Mesodermal cell (in vitro differentiated cells): ENCODE measurements at regions not wholly inside any gene's neighbourhood (a gene's known extent, or its start where the extent isn't known, plus 50 kb on each side); places are given as distances from the start of the nearest gene placed in this dataset.

Source experiments
- H3K27ac ChIP-seq: 2 replicates; pipeline ENCODE4 v1.7.0; 2013; ENCODE audit warnings: mild to moderate bottlenecking, low read depth, low read length, moderate library complexity; ENCODE audit not compliant: severe bottlenecking
- H3K36me3 ChIP-seq: 2 replicates; pipeline ENCODE4 v1.7.1; 2013; ENCODE audit warnings: mild to moderate bottlenecking, low read length, moderate library complexity; ENCODE audit not compliant: control insufficient read depth, insufficient read depth
- H3K4me1 ChIP-seq: one replicate; pipeline ENCODE4 v1.7.1; 2013; ENCODE audit warnings: mild to moderate bottlenecking, low read length; ENCODE audit not compliant: insufficient read depth, control insufficient read depth, poor library complexity, severe bottlenecking
- H3K4me3 ChIP-seq: 2 replicates; pipeline ENCODE4 v1.7.0; 2013; ENCODE audit warnings: low read length, control low read depth, mild to moderate bottlenecking; ENCODE audit not compliant: insufficient read depth, poor library complexity, severe bottlenecking; ENCODE audit errors: extremely low read depth
- H3K9me3 ChIP-seq: 2 replicates; pipeline ENCODE4 v1.7.1; 2013; ENCODE audit warnings: mild to moderate bottlenecking, low read length, moderate library complexity; ENCODE audit not compliant: control insufficient read depth
- WGBS, 2 experiments: methylation state at CpG; one replicate each; pipeline ENCODE4 v1.1.5; 2013; ENCODE audit warnings: missing lambda C conversion rate in 2 of 2; ENCODE audit not compliant: insufficient coverage in 2 of 2; 5-methylcytosine and 5-hydroxymethylcytosine counted together

DNA sequence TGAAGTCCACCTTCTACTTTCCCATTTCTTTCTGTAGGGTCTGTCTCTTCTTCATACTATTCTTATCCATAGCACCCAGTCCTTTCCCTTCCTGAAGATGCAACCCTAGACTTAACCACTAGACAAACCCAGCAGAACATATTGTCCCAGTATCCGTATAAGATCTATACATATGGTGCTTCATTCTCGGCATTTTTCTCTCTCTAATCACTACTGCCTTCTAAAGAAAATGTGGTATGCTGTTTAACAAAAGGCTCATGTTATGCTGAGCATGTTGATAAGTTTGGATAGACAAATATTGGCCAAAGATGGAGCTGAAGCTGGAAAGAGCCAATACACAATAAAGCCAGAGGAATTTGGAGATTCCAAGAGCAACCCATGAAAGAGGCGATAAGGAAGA is 212.6 kb downstream of the MAFB start:
- H3K4me1 ChIP-seq, result no peaks in the 10 kb centered on the region
- WGBS, 2 experiments, result 85 to 100% methylated on average over 1 to 2 of the region's 3 CpGs
- H3K4me3 ChIP-seq, result no peak overlapping the region
- no peaks in the 10 kb centered on the region for H3K9me3 ChIP-seq
- no peaks in the 10 kb centered on the region for H3K36me3 ChIP-seq
- no peak overlapping the region for H3K27ac ChIP-seq

DNA sequence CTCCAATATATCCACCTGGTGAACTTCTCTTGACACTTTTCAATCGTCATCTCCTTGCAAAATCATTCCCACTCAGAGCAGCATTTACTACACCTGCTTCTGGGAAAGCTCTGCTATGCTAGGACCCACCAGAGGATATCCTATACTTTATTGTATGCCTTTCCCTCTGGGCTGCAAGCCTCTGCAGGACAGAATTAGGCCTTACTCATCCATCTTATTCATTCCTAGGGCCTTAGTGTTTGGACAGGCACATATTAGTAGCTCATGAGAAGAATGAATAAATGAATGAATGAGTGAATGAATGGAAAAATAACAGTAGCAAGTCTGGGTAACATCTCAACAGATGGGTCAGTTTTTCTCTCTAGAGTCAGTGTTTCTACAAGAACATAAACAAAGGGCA is 216.1 kb downstream of the MAFB start:
- no peaks in the 10 kb centered on the region for H3K4me1 ChIP-seq
- 79% methylated on average over 1 of the region's 1 CpG; no CpG with 5 or more reads in 1 of the 2 experiments for WGBS, 2 experiments
- no peak overlapping the region for H3K4me3 ChIP-seq
- H3K36me3 ChIP-seq, result no peaks in the 10 kb centered on the region
- H3K27ac ChIP-seq, result no peak overlapping the region
- no peaks in the 10 kb centered on the region for H3K9me3 ChIP-seq

DNA sequence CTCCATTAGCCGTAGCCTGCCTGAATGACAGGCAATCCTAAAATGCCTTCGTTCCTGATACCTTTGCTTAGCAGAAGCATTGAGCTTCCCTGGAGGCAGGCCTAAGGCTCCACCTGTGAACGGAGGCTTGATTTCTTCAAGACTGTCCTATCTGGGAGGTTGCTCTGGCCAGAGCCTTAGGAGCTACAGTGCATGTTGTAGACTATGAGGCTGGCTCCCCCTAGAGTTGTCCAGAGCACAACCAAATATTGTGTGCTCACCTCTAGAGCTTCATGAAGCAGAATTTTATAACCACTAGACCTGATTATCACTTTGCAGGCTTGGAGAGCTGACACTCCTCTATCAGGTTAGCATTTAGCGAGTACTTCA is 217.8 kb downstream of the MAFB start:
- no peaks in the 10 kb centered on the region for H3K36me3 ChIP-seq
- H3K9me3 ChIP-seq, result no peaks in the 10 kb centered on the region
- no peak overlapping the region for H3K27ac ChIP-seq
- WGBS, 2 experiments, result 65 to 68% methylated on average over 3 to 4 of the region's 4 CpGs
- H3K4me1 ChIP-seq, result no peaks in the 10 kb centered on the region
- H3K4me3 ChIP-seq, result no peak overlapping the region

DNA sequence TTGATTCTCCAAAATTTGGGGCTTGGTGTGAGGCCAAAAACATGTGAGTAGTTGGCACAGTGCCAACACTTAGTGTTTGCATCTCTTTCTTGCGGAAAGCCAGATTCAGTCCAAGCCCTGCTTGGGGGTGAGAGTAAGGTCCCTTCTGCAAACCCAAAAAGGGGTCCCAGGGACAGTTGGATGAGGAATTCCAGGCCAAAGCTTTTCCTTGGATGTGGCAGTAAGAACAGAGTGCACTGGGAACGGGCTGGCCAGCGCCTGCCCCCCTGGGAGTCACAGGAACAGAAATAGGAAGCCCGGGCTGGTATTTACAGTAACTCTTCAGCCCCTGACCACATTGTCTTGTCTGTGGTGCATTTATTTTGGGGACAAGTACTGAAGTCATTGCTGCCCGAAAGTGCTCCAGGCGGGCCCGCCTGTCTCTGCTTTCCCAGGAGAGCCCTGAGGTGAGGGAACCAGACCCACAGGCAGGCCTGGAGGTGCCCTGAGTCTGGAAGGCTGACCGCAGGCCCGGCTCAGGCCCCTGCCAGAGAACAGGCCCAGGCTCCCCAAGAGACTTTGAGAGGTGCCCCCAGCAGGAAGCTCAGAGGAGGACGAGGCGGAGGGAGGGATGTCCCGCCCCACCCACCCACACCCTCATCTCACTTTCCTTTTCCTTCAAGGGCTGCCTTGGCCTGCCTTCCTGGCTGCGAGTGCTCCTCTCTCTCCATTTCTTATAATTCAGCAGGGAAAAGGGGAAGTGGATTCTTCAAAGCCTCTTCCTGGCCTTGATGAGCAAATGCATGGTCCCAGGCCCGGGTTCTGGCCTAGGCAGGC is 218.4 kb downstream of the MAFB start:
- 93 to 96% methylated on average over 8 to 9 of the region's 14 CpGs for WGBS, 2 experiments
- Histone ChIP-seq H3K4me1 (no peaks in the 10 kb centered on the region), H3K9me3 (no peaks in the 10 kb centered on the region), H3K4me3 (no peak overlapping the region), H3K27ac (no peak overlapping the region), H3K36me3 (no peaks in the 10 kb centered on the region)

- H3K9me3 ChIP-seq, result no peaks in the 10 kb centered on the region
- 100% methylated on average over 1 of the region's 3 CpGs for WGBS, 2 experiments
Observed at GRCh38 chr20:40468759-40469158, 220.3 kb downstream of the MAFB start.

GRCh38 chr20:40467703-40468411 is 221.2 kb downstream of the MAFB start:
- H3K27ac ChIP-seq, result no peak overlapping the region
- no peaks in the 10 kb centered on the region for H3K9me3 ChIP-seq
- H3K36me3 ChIP-seq, result no peaks in the 10 kb centered on the region
- no peaks in the 10 kb centered on the region for H3K4me1 ChIP-seq
- WGBS, 2 experiments, result 86 to 96% methylated on average over 3 to 5 of the region's 8 CpGs
- no peak overlapping the region for H3K4me3 ChIP-seq

More at GRCh38 chr20:40468759-40469158, 220.3 kb downstream of the MAFB start:
- no peak overlapping the region for H3K4me3 ChIP-seq
- H3K4me1 ChIP-seq, result no peaks in the 10 kb centered on the region
- H3K36me3 ChIP-seq, result no peaks in the 10 kb centered on the region
- H3K27ac ChIP-seq, result no peak overlapping the region

DNA sequence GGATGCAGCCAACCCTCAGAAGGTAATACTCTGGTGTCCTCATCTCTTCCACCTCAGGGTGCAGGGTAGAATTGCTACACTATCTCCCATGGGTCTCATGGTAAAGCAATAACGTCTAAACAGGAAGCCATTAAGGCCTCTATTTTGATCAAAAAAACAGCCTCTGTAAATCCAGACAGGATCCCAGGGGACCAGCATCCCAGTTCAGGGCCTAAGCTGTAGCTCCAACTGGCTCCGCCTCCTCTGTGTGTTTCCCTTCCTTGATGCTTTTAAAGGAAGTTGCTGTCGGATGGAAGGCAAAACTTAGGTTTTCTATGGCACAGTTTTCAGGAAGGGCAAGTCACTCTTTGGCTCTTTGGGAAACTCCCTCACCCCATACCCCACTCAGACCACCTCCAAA is 222.0 kb downstream of the MAFB start:
- Histone ChIP-seq H3K27ac (no peak overlapping the region), H3K36me3 (no peaks in the 10 kb centered on the region), H3K4me1 (no peaks in the 10 kb centered on the region), H3K9me3 (no peaks in the 10 kb centered on the region), H3K4me3 (no peak overlapping the region)
- WGBS, 2 experiments, result 90 to 92% methylated on average over 3 of the region's 3 CpGs

- 95 to 100% methylated on average over 2 of the region's 2 CpGs for WGBS, 2 experiments
- Histone ChIP-seq H3K9me3 (no peaks in the 10 kb centered on the region), H3K27ac (no peak overlapping the region), H3K4me3 (no peak overlapping the region), H3K36me3 (no peaks in the 10 kb centered on the region), H3K4me1 (no peaks in the 10 kb centered on the region)
Observed at GRCh38 chr20:40464731-40465208, 224.3 kb downstream of the MAFB start.

DNA sequence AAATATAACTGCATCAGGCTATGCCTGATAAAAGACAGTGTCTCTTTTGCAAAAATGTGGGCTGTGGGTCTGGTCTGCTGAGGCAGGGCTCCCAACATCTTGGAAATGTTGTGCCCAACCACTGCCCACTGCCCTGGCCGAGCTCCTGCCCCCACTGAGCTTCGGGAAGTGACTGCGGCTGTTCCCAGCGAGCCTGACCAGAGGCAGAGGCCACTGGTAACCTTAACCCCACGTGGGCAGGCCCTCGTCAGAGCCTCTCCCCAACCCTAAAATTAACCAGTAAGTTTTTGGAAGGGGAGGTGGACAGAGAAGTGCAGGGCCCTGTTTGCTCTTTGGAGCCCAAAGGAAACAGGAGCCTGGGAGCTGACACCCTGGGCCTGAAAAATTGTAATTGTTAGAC is 225.9 kb downstream of the MAFB start:
- H3K4me3 ChIP-seq, result no peak overlapping the region
- no peaks in the 10 kb centered on the region for H3K9me3 ChIP-seq
- no peak overlapping the region for H3K27ac ChIP-seq
- no peaks in the 10 kb centered on the region for H3K36me3 ChIP-seq
- no peaks in the 10 kb centered on the region for H3K4me1 ChIP-seq
- WGBS, 2 experiments, result 81 to 93% methylated on average over 3 to 5 of the region's 6 CpGs

- Histone ChIP-seq H3K9me3 (no peaks in the 10 kb centered on the region), H3K27ac (no peak overlapping the region), H3K4me1 (no peaks in the 10 kb centered on the region), H3K4me3 (no peak overlapping the region), H3K36me3 (no peaks in the 10 kb centered on the region)
- no CpG with 5 or more reads among the region's 1 CpG for WGBS, 2 experiments
Observed at GRCh38 chr20:40462566-40462965, 226.5 kb downstream of the MAFB start.

GRCh38 chr20:40459299-40459698 is 229.7 kb downstream of the MAFB start:
- no peaks in the 10 kb centered on the region for H3K4me1 ChIP-seq
- no peak overlapping the region for H3K4me3 ChIP-seq
- no peaks in the 10 kb centered on the region for H3K9me3 ChIP-seq
- H3K27ac ChIP-seq, result no peak overlapping the region
- 86 to 94% methylated on average over 4 of the region's 4 CpGs for whole genome bisulfite sequencing, 2 experiments
- H3K36me3 ChIP-seq, result no peaks in the 10 kb centered on the region
